NT2/D1 (cell line): ENCODE measurements at regions not wholly inside any gene's neighbourhood (a gene's known extent, or its start where the extent isn't known, plus 50 kb on each side); places are given as distances from the start of the nearest gene placed in this dataset.
"Not testable (repeated sequence)": the region's sequence is repeated elsewhere in the genome, so short reads cannot be mapped to it uniquely, and the experiment has no call there.

Source experiments
- DNase-seq: peaks from one replicate; pipeline ENCODE4 v3.0.0-alpha.2; 2011; ENCODE audit warnings: low read depth, low spot score
- H3K27me3 ChIP-seq: 2 replicates; pipeline ENCODE4 v1.6.0; 2011; ENCODE audit warnings: mild to moderate bottlenecking; ENCODE audit not compliant: insufficient read length, insufficient read depth
- H3K36me3 ChIP-seq: 2 replicates; pipeline ENCODE4 v1.6.1; 2011; ENCODE audit warnings: mild to moderate bottlenecking, low read length, mixed read lengths; ENCODE audit not compliant: insufficient read depth, insufficient read length
- H3K4me1 ChIP-seq: 2 replicates; pipeline ENCODE4 v1.5.1; 2011; ENCODE audit not compliant: insufficient read depth, insufficient read length
- H3K4me3 ChIP-seq: 2 replicates; pipeline ENCODE4 v1.5.1; 2011; ENCODE audit warnings: low read depth; ENCODE audit not compliant: insufficient read length
- H3K9ac ChIP-seq: 2 replicates; pipeline ENCODE4 v1.6.0; 2011; ENCODE audit warnings: low read depth; ENCODE audit not compliant: insufficient read length
- H3K9me3 ChIP-seq: 2 replicates; pipeline ENCODE4 v1.5.1; 2011; ENCODE audit warnings: mild to moderate bottlenecking, low read length; ENCODE audit not compliant: insufficient read depth
- SUZ12 ChIP-seq: IDR thresholded peaks from 2 replicates; pipeline ENCODE4 v1.6.1; 2011; ENCODE audit not compliant: insufficient read length, insufficient read depth; ENCODE audit errors: extremely low read depth
- YY1 ChIP-seq: IDR thresholded peaks from 2 replicates; pipeline ENCODE4 v1.6.1; 2011; ENCODE audit not compliant: insufficient read length, insufficient read depth
- ZNF274 ChIP-seq: IDR thresholded peaks from 2 replicates; pipeline ENCODE4 v1.6.1; 2011; ENCODE audit warnings: mild to moderate bottlenecking, low read depth, low read length

DNA sequence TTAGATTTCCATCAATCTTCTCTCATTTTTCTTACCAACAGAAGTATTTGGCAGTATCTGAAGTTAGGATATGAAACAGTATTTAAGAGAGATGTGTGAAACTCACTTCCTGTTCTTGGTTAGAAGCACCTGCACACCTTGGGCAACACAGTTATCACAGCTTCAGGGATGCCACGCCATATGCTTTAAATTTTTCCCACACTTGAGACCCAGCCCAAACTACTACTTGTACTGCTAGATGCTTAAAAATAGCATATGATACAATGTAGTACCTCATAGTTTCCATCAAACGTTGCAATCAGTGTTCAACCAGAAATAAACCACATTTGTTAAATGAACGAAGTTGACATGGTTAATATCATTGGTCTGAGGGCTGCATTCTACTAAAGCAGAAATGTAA, 725.1 kb upstream of the FRG1 start:
- Histone ChIP-seq H3K9ac (no peak overlapping the region), H3K36me3 (no peaks in the 10 kb centered on the region), H3K27me3 (no peaks in the 10 kb centered on the region), H3K4me3 (no peak overlapping the region), H3K4me1 (no peaks in the 10 kb centered on the region), H3K9me3 (no peaks in the 10 kb centered on the region)
- TF ChIP-seq YY1, result no peak
- TF ChIP-seq SUZ12, result no peak
- no peak for TF ChIP-seq ZNF274
- no peak for DNase-seq

DNA sequence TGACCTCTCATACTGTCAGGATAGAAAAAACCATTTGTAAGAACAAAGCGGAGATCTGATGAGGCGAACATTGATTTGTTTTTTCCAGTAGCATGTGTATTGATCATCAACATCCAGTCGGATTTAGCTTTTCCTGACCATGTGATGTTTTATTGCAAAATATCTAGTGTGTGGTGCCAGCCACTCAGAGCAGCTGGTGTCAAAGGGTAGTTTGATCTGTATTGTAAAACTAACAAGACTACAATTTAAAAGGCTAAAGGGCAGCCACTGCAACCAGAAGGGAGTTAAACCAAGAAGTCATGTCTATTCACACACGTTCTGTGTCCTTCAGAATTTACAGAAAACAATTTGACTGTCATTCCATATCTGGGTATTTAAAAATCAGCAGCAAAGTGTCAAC, 719.0 kb upstream of the FRG1 start:
- Histone ChIP-seq H3K36me3 (no peaks in the 10 kb centered on the region), H3K4me3 (no peak overlapping the region), H3K9me3 (no peaks in the 10 kb centered on the region), H3K4me1 (no peaks in the 10 kb centered on the region), H3K9ac (no peak overlapping the region), H3K27me3 (no peaks in the 10 kb centered on the region)
- TF ChIP-seq ZNF274 (no peak), SUZ12 (no peak), YY1 (no peak)
- no peak for DNase-seq

DNA sequence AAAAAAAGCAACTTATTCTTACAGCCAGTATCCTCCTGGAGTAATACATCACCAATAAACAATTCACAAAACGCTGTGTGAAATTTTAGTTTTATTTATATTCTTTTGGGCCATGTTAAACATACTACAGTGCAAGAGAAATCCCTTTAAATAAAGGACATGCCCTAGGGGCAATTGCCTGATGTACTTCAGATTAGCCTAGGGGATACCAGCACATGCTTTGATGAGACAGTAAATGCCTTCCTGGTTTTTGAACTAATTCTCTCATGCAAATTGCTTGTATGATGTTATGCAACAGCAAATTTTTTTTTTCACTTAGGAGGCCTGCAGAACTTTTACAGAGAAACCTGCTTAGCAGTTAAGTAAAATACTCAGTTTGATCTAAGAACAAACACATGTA, 711.9 kb upstream of the FRG1 start:
- no peak for DNase-seq
- no peaks in the 10 kb centered on the region for H3K9me3 ChIP-seq
- no peaks in the 10 kb centered on the region for H3K36me3 ChIP-seq
- no peak overlapping the region for H3K4me3 ChIP-seq
- H3K27me3 ChIP-seq, result no peaks in the 10 kb centered on the region
- H3K9ac ChIP-seq, result no peak overlapping the region
- no peak for TF ChIP-seq ZNF274
- TF ChIP-seq YY1, result no peak
- no peak for TF ChIP-seq SUZ12
- no peaks in the 10 kb centered on the region for H3K4me1 ChIP-seq

DNA sequence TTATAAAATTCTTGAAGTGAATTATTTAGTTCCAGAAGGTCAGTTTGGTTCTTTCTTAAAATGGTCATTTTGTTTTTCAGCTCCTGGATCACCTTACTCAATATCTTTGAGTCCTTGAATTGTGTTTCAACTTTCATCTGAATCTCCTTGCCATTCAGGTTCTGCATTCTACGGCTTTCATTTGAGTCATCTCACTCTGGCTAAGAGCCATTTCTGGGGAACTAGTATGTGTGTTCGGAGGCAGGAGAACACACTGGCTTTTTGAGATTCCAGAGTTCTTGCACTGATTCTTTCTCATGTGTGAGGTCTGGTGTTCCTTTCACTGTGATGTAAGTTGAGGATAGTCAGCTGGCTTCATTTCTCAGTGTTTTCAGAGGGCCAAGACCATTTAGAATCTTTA, 708.4 kb upstream of the FRG1 start:
- Histone ChIP-seq H3K4me3 (no peak overlapping the region), H3K9me3 (no peaks in the 10 kb centered on the region), H3K36me3 (no peaks in the 10 kb centered on the region), H3K9ac (no peak overlapping the region), H3K27me3 (no peaks in the 10 kb centered on the region), H3K4me1 (no peaks in the 10 kb centered on the region)
- DNase-seq, result no peak
- TF ChIP-seq SUZ12 (no peak), YY1 (no peak), ZNF274 (no peak)

DNA sequence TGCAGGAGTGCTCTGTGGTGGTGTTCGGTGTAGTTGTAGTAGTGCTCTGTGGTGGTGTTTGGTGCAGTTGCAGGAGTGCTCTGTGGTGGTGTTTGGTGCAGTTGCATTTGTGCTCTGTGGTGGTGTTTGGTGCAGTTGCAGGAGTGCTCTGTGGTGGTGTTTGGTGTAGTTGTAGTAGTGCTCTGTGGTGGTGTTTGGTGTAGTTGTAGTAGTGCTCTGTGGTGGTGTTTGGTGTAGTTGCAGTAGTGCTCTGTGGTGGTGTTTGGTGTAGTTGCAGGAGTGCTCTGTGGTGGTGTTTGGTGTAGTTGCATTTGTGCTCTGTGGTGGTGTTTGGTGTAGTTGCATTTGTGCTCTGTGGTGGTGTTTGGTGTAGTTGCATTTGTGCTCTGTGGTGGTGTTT, 706.9 kb upstream of the FRG1 start:
- DNase-seq, result not testable (repeated sequence)

DNA sequence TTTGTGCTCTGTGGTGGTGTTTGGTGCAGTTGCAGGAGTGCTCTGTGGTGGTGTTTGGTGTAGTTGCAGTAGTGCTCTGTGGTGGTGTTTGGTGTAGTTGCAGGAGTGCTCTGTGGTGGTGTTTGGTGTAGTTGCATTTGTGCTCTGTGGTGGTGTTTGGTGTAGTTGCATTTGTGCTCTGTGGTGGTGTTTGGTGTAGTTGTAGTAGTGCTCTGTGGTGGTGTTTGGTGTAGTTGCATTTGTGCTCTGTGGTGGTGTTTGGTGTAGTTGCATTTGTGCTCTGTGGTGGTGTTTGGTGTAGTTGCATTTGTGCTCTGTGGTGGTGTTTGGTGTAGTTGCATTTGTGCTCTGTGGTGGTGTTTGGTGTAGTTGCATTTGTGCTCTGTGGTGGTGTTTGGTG, 705.7 kb upstream of the FRG1 start:
- H3K36me3 ChIP-seq, DNase-seq, H3K9me3 ChIP-seq, H3K9ac ChIP-seq, H3K4me1 ChIP-seq, H3K27me3 ChIP-seq, H3K4me3 ChIP-seq: not testable (repeated sequence)

More for the DNA sequence above, 706.9 kb upstream of the FRG1 start:
- not testable (repeated sequence) for H3K4me3 ChIP-seq, H3K9ac ChIP-seq, H3K9me3 ChIP-seq, H3K27me3 ChIP-seq, H3K4me1 ChIP-seq, H3K36me3 ChIP-seq

DNA sequence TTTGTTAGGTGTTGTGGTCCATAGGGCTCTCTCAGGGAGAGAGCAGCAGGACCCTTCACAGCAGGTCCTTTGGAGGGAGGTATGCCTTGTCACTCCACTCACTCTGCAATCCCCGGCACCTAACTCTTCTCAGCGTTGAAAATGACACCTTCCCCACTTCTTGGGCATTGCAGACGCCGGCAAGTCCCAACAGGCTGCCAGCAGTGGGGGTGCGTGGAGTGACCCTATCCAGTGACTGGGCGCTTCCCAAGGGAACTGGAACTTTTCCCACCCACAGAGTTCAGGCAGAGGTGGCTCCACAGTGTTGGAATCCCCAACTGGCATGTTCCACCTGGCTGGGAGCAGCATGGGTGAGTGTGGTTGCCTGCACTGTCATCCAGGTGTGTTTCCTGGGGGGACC, 705.1 kb upstream of the FRG1 start:
- no peaks in the 10 kb centered on the region for H3K36me3 ChIP-seq
- DNase-seq, result no peak
- H3K4me1 ChIP-seq, result no peaks in the 10 kb centered on the region
- H3K4me3 ChIP-seq, result no peak overlapping the region
- no peaks in the 10 kb centered on the region for H3K9me3 ChIP-seq
- no peaks in the 10 kb centered on the region for H3K27me3 ChIP-seq
- no peak for TF ChIP-seq SUZ12
- TF ChIP-seq YY1, result no peak
- no peak for TF ChIP-seq ZNF274
- no peak overlapping the region for H3K9ac ChIP-seq

DNA sequence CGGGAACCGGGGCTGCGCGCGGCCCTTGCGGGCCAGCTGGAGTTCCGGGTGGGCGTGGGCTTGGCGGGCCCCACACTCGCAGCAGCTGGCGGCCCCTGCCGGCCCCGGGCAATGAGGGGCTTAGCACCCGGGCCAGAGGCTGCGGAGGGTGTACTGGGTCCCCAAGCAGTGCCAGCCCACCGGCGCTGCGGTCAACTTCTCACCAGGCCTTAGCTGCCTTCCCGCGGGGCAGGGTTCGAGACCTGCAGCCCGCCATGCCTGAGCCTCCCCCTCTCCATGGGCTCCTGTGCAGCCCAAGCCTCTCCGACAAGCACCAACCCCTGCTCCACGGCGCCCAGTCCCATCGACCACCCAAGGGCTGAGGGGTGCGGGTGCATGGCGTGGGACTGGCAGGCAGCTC, 704.4 kb upstream of the FRG1 start:
- not testable (repeated sequence) for H3K4me3 ChIP-seq, H3K36me3 ChIP-seq, H3K27me3 ChIP-seq

More for the DNA sequence above, 704.4 kb upstream of the FRG1 start:
- not testable (repeated sequence) for DNase-seq, H3K4me1 ChIP-seq, H3K9me3 ChIP-seq, H3K9ac ChIP-seq
